Epithelial cell of prostate (primary cell): ENCODE measurements at regions not wholly inside any gene's neighbourhood (a gene's known extent, or its start where the extent isn't known, plus 50 kb on each side); places are given as distances from the start of the nearest gene placed in this dataset.

Experiments
- DNase-seq: peaks from one replicate; pipeline ENCODE4 v3.0.0-alpha.2; 2011; ENCODE audit warnings: low read depth, low spot score
- H3K27ac ChIP-seq: fragments of 450-650 bp; 2 replicates; pipeline ENCODE4 v1.5.1; 2017; ENCODE audit warnings: mild to moderate bottlenecking

- no peak for DNase-seq
- H3K27ac ChIP-seq = no peak overlapping the region
Observed at GRCh38 chr19:28829762-28830161, 383.2 kb downstream of the UQCRFS1 start.

GRCh38 chr19:28829359-28829758 lies 383.6 kb downstream of the UQCRFS1 start:
- no peak for DNase-seq
- no peak overlapping the region for H3K27ac ChIP-seq

GRCh38 chr19:28828276-28828870 lies 384.6 kb downstream of the UQCRFS1 start:
- no peak for DNase-seq
- H3K27ac ChIP-seq = no peak overlapping the region

- no peak overlapping the region for H3K27ac ChIP-seq
- DNase-seq = no peak
Observed at GRCh38 chr19:28827382-28827781, 385.6 kb downstream of the UQCRFS1 start.

- no peak overlapping the region for H3K27ac ChIP-seq
- no peak for DNase-seq
Observed at GRCh38 chr19:28823338-28823961, 389.5 kb downstream of the UQCRFS1 start.

GRCh38 chr19:28820289-28820688 lies 392.7 kb downstream of the UQCRFS1 start:
- no peak for DNase-seq

GRCh38 chr19:28815257-28815656 lies 397.7 kb downstream of the UQCRFS1 start:
- no peak for DNase-seq
- H3K27ac ChIP-seq = no peak overlapping the region

More at GRCh38 chr19:28820289-28820688, 392.7 kb downstream of the UQCRFS1 start:
- no peak overlapping the region for H3K27ac ChIP-seq

- no peak overlapping the region for H3K27ac ChIP-seq
- DNase-seq = no peak
Observed at GRCh38 chr19:28794301-28794700, 418.6 kb downstream of the UQCRFS1 start.

- no peak overlapping the region for H3K27ac ChIP-seq
- no peak for DNase-seq
Observed at GRCh38 chr19:28793391-28794168, 419.4 kb downstream of the UQCRFS1 start.

- H3K27ac ChIP-seq = no peak overlapping the region
- no peak for DNase-seq
Observed at GRCh38 chr19:28785971-28786370, 427.0 kb downstream of the UQCRFS1 start.

GRCh38 chr19:28764066-28764465 lies 448.9 kb downstream of the UQCRFS1 start:
- DNase-seq = no peak
- H3K27ac ChIP-seq = no peak overlapping the region

- H3K27ac ChIP-seq = no peak overlapping the region
- no peak for DNase-seq
Observed at GRCh38 chr19:28746478-28746877, 466.5 kb downstream of the UQCRFS1 start.

GRCh38 chr19:28744943-28745342 lies 468.0 kb downstream of the UQCRFS1 start:
- no peak for DNase-seq
- H3K27ac ChIP-seq = no peak overlapping the region

GRCh38 chr19:28744014-28744413 lies 468.9 kb downstream of the UQCRFS1 start:
- DNase-seq = no peak
- H3K27ac ChIP-seq = no peak overlapping the region

- H3K27ac ChIP-seq = no peak overlapping the region
- no peak for DNase-seq
Observed at GRCh38 chr19:28737021-28737895, 475.7 kb downstream of the UQCRFS1 start.

GRCh38 chr19:28736528-28736927 lies 476.4 kb downstream of the UQCRFS1 start:
- H3K27ac ChIP-seq = no peak overlapping the region

GRCh38 chr19:28731577-28731976 lies 481.4 kb downstream of the UQCRFS1 start:
- DNase-seq = no peak
- no peak overlapping the region for H3K27ac ChIP-seq

More at GRCh38 chr19:28736528-28736927, 476.4 kb downstream of the UQCRFS1 start:
- no peak for DNase-seq

- DNase-seq = no peak
- no peak overlapping the region for H3K27ac ChIP-seq
Observed at GRCh38 chr19:28730791-28731512, 482.0 kb downstream of the UQCRFS1 start.

- no peak overlapping the region for H3K27ac ChIP-seq
- no peak for DNase-seq
Observed at GRCh38 chr19:28727480-28728159, 485.3 kb downstream of the UQCRFS1 start.
